Muscle layer of colon (tissue), 2 donors: ENCODE measurements at regions not wholly inside any gene's neighbourhood (a gene's known extent, or its start where the extent isn't known, plus 50 kb on each side); places are given as distances from the start of the nearest gene placed in this dataset.

Experiments used
- H3K27ac ChIP-seq: one replicate; pipeline ENCODE4 v1.7.0; 2013; ENCODE audit warnings: low read depth, mild to moderate bottlenecking, low read length, moderate library complexity
- H3K27me3 ChIP-seq, 2 donors: one replicate each; pipeline ENCODE4 v1.7.0; 2013; ENCODE audit warnings: low read length in 2 of 2, mild to moderate bottlenecking in 2 of 2; ENCODE audit not compliant: insufficient read depth in 2 of 2, control insufficient read depth in 1 of 2
- H3K36me3 ChIP-seq: one replicate; pipeline ENCODE4 v1.7.0; 2013; ENCODE audit warnings: mild to moderate bottlenecking, low read length; ENCODE audit not compliant: insufficient read depth
- H3K4me1 ChIP-seq: one replicate; pipeline ENCODE4 v1.7.0; 2013; ENCODE audit warnings: mild to moderate bottlenecking, low read length; ENCODE audit not compliant: insufficient read depth
- H3K4me3 ChIP-seq, 2 donors: one replicate each; pipeline ENCODE4 v1.7.0; 2013; ENCODE audit warnings: low read length in 2 of 2, low read depth in 1 of 2, mild to moderate bottlenecking in 1 of 2, moderate library complexity in 1 of 2
- H3K9ac ChIP-seq: one replicate; pipeline ENCODE4 v1.7.0; 2013; ENCODE audit warnings: low read length
- H3K9me3 ChIP-seq: one replicate; pipeline ENCODE4 v1.7.0; 2013; ENCODE audit warnings: mild to moderate bottlenecking, low read length
- donor health status: abdominal sarcoma.
- donor health status: Adenocarcinoma of cecum.

DNA sequence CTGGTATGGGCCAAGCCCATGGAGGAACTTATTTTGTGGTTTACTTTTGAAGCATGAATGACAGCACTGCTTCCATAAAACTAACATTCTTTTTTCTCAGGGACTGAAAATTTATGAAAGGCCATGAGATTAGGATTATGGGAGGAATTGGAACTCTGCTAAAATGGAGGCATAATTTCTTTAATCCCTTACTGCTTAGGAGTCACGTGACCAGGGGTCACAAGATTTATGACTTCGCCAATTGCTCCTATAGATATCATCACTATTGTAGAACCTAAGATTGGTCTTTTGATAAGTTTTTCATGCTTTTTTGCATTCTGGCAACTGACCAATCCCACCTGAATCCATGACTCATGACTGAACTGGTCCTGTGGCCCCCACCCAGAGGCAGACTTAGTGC, 495.7 kb upstream of the VRK2 start:
- no peaks in the 10 kb centered on the region for H3K36me3 ChIP-seq
- no peaks in the 10 kb centered on the region for H3K4me1 ChIP-seq
- no peak overlapping the region for H3K4me3 ChIP-seq
- no peak overlapping the region for H3K9ac ChIP-seq
- no peaks in the 10 kb centered on the region for H3K27me3 ChIP-seq
- H3K27ac ChIP-seq, result no peak overlapping the region
- no peaks in the 10 kb centered on the region for H3K9me3 ChIP-seq

DNA sequence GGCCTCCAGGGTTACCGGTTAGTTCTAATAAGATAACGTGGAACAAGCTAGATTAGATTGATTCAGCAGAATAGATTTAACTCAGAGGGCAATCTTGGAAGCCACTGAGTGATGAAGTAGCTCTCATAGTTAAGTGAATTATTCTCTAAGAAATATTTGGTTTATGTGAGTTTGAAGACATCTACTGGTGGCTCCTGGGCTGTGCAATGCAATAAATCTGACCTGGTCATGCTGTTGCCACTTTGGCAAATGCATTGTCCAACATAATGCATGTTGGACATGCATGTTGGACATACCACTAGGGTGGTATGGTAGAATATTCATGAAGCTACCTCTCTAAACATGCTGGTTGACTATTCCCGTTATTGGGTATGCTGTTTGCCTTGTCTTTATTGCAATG, 493.7 kb upstream of the VRK2 start:
- Histone ChIP-seq H3K4me1 (no peaks in the 10 kb centered on the region), H3K27ac (no peak overlapping the region), H3K36me3 (no peaks in the 10 kb centered on the region), H3K4me3 (no peak overlapping the region), H3K27me3 (no peaks in the 10 kb centered on the region), H3K9ac (no peak overlapping the region), H3K9me3 (no peaks in the 10 kb centered on the region)

DNA sequence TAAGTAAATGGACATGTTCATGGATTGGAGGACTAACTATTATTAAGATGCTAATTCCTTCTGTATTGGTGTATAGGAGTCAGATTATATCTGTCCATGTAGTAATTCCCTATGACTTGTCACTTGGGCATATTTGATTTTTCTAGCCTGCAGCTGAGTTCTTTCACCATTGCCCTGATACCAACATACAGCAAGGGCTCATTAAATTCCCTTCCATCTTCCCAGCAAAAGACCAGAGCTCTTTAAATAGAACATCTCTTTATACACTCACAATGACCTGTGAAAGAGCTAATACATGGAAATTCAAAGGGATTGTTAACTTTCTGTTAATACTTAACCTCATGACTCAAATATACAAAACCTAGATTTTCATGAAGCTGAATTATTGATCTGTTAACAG, 492.3 kb upstream of the VRK2 start:
- Histone ChIP-seq H3K27ac (no peak overlapping the region), H3K4me1 (no peaks in the 10 kb centered on the region), H3K4me3 (no peak overlapping the region), H3K9me3 (no peaks in the 10 kb centered on the region), H3K36me3 (no peaks in the 10 kb centered on the region), H3K27me3 (no peaks in the 10 kb centered on the region), H3K9ac (no peak overlapping the region)

DNA sequence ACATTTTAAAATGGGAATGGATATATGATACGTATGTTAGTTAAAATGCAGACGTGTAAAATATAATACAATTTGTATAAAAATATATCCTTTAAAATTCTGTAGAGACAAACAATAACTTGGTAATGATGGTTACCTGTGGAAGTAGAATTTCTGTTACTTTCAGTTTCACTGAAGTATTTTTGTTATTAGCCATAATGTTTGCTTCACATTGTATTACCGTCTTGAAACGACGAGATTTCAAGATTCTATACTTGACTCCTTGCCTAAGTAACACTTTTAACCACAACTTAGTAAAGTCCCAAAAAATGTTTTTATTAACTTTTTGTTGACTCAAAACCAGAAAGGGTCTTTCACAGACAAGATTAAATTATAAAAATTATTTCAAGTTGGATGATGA, 488.3 kb upstream of the VRK2 start:
- Histone ChIP-seq H3K9ac (no peak overlapping the region), H3K4me1 (no peaks in the 10 kb centered on the region), H3K4me3 (no peak overlapping the region), H3K9me3 (no peaks in the 10 kb centered on the region), H3K36me3 (no peaks in the 10 kb centered on the region), H3K27me3 (no peaks in the 10 kb centered on the region), H3K27ac (no peak overlapping the region)

DNA sequence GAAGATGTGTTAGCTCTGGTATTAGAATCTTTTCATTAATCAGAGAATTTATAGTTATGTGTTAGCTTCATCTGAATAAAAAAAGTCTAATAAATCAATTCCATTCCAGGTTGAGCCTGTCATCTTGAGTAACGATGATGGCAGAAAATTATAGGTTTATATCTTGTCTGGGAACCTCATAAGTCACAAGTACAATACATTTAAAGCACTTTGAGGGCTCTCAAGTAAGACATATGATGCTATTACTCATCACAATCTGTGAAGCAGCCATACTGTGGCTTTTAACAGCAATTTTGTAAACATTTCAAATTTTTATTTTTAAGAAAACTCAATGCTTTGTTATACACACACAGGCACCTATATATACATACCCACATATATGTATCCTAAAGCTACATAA, 484.1 kb upstream of the VRK2 start:
- H3K27me3 ChIP-seq, result no peaks in the 10 kb centered on the region
- H3K9me3 ChIP-seq, result no peaks in the 10 kb centered on the region
- no peak overlapping the region for H3K27ac ChIP-seq
- H3K4me3 ChIP-seq, result no peak overlapping the region
- no peaks in the 10 kb centered on the region for H3K4me1 ChIP-seq
- H3K36me3 ChIP-seq, result no peaks in the 10 kb centered on the region
- no peak overlapping the region for H3K9ac ChIP-seq

DNA sequence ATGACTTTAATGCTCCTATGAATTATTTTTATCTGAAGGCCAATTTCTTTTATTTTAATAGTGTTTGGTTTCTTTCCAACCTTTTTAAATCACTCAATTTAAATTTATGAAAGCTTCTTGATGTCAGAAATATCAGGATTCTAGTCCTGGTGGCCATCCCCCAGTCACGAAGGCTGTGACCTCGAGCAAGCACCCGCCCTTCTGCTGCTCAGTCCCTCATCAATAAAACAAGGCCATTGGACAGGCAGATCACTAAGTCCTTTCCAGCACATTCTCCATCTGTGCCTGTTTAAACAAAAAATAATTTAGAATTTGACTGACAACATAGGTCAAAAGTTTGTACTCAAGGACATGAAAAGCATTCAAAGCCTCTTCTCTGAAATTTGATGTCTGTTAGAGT, 483.6 kb upstream of the VRK2 start:
- Histone ChIP-seq H3K9me3 (no peaks in the 10 kb centered on the region), H3K36me3 (no peaks in the 10 kb centered on the region)

DNA sequence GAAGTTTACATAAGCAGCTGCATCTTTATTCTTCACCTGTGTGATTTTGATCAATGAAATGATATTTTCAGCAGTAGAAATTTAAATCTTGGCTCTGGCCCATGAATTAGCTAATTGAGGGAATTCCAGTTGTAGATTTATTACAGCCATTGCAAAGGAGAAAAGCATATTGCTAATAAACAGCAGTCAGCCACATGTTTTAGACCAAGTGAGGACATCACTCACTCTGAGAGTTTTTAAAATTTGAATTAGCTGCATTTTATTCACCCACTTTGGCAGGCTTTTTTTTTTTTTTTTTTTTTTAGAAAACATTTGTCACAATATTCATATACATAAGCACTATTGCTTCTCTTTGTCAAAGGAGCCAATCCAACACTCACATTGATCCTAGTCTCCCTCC, 479.4 kb upstream of the VRK2 start:
- H3K36me3 ChIP-seq, result no peaks in the 10 kb centered on the region
- H3K4me1 ChIP-seq, result no peaks in the 10 kb centered on the region
- no peak overlapping the region for H3K27ac ChIP-seq
- H3K9me3 ChIP-seq, result no peaks in the 10 kb centered on the region
- no peak overlapping the region for H3K4me3 ChIP-seq
- no peak overlapping the region for H3K9ac ChIP-seq
- no peaks in the 10 kb centered on the region for H3K27me3 ChIP-seq

More for the DNA sequence above, 483.6 kb upstream of the VRK2 start:
- Histone ChIP-seq H3K27ac (no peak overlapping the region), H3K27me3 (no peaks in the 10 kb centered on the region), H3K4me3 (no peak overlapping the region), H3K4me1 (no peaks in the 10 kb centered on the region), H3K9ac (no peak overlapping the region)

DNA sequence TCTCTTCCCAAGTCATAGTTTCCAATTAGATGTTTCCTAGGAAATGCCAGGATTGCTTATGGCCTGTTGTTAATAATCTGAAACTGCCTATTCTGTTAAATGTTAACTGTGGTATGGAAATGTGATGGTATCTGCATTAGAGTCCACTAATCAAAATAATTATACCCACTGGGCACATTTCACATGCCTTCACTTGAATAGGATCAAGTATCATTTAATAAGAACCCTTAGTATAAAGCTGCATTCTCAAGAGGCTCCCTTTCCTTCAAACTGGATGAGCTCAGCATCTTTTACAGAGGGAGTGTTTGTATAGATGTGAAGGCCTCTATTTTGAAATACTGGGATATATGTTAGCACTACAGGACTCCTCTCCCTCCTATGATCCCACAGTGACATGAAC, 477.2 kb upstream of the VRK2 start:
- Histone ChIP-seq H3K4me1 (no peaks in the 10 kb centered on the region), H3K27me3 (no peaks in the 10 kb centered on the region), H3K36me3 (no peaks in the 10 kb centered on the region), H3K27ac (no peak overlapping the region), H3K9ac (no peak overlapping the region), H3K9me3 (no peaks in the 10 kb centered on the region), H3K4me3 (no peak overlapping the region)

DNA sequence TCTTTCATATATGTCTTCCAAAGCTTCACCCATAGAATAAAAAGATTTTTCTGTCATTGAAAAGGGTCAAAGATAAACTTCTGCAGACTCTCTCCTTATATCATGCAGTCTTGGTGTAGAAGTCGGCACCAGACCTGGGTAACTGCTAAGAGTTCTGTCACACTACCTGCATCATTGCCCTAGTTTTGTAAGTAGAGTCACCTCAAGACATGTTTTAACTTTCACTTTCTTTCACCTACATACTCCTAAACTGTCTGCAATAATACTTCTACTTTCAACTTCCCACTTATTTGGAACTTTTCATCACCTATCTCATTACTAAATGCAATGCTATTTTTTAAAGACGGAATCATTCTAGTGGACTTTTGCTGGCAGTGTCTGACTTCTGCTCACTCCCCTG, 475.6 kb upstream of the VRK2 start:
- no peak overlapping the region for H3K4me3 ChIP-seq
- H3K27ac ChIP-seq, result no peak overlapping the region
- H3K4me1 ChIP-seq, result no peaks in the 10 kb centered on the region
- H3K36me3 ChIP-seq, result no peaks in the 10 kb centered on the region
- H3K27me3 ChIP-seq, result no peaks in the 10 kb centered on the region
- H3K9me3 ChIP-seq, result no peaks in the 10 kb centered on the region
- H3K9ac ChIP-seq, result no peak overlapping the region

DNA sequence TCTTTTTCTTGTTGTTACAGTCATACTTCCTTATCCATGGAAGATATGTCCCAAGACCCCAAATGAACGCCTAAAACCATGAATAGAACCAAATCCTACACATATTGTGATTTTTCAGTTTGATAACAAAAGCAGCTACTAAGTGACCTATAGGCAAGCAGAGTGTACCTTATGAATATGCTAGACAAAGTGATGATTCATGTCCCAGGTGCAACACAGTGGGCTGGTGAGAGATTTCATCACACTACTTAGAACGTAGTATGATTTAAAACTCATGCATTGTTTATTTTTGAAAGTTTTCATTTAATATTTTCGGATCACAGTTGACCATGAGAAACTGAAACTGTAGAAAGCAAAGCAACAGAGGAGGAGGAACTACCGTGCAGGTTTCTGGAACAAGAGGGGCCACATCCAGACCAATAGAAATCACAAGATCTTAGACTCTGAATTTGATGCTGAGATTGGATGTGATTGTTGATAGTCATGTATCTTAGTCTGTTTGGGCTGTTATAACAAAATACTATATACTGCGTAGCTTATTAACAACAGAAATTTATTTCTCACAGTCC, 470.8 kb upstream of the VRK2 start:
- H3K9me3 ChIP-seq, result no peaks in the 10 kb centered on the region
- H3K36me3 ChIP-seq, result no peaks in the 10 kb centered on the region
- no peak overlapping the region for H3K27ac ChIP-seq
- H3K27me3 ChIP-seq, result no peaks in the 10 kb centered on the region
- H3K4me3 ChIP-seq, result no peak overlapping the region
- no peak overlapping the region for H3K9ac ChIP-seq
- H3K4me1 ChIP-seq, result no peaks in the 10 kb centered on the region

DNA sequence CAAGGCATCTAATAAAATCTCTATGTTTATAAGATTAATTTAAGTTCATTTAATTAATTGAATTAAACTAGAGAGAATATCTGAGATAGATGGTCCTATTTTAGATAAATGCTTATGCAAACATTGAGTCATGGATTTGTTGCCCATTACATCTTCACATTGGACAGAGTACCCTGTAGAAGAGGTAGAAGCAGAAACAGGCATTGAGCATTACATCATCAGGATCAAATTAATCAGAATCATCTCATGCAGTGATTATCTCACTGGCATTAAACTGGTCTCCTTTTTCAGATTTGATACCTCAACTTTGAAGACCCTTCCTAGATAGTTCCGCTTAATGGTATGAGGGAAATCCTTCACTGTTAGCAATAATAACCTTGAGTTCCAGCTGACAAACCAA, 469.6 kb upstream of the VRK2 start:
- no peaks in the 10 kb centered on the region for H3K27me3 ChIP-seq
- H3K36me3 ChIP-seq, result no peaks in the 10 kb centered on the region
- H3K9ac ChIP-seq, result no peak overlapping the region
- H3K4me1 ChIP-seq, result no peaks in the 10 kb centered on the region
- no peaks in the 10 kb centered on the region for H3K9me3 ChIP-seq
- no peak overlapping the region for H3K4me3 ChIP-seq
- no peak overlapping the region for H3K27ac ChIP-seq

DNA sequence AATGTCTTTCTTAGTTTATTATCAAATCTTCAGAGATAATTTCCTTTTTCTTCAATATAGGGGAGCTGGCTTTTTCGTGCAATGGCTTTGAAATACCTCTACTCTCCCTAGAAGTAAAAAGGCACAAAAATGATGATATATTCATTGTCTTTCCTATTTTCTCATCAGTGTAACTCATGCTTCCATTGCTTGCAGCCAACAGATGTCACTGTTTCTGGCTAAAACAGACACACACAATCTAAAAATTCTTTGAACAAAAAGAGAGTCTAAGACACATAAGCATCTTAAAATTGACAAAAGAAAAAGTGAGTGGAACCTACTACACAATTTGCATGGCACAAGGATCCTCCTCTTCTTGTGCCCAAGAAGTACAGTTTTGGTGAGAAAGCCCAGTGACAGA, 448.7 kb upstream of the VRK2 start:
- Histone ChIP-seq H3K36me3 (no peaks in the 10 kb centered on the region), H3K27me3 (no peaks in the 10 kb centered on the region), H3K4me3 (no peak overlapping the region), H3K9ac (no peak overlapping the region), H3K9me3 (no peaks in the 10 kb centered on the region), H3K27ac (no peak overlapping the region), H3K4me1 (no peaks in the 10 kb centered on the region)
